Spleen (tissue), 7 donors: ENCODE measurements at regions not wholly inside any gene's neighbourhood (a gene's known extent, or its start where the extent isn't known, plus 50 kb on each side); places are given as distances from the start of the nearest gene placed in this dataset.

Source experiments
- CTCF ChIP-seq, 11 experiments: fragments of 200-600 bp in 7 of 11; fragments of 450-650 bp in 4 of 11; sonication (generic) in 4 of 11; IDR thresholded peaks in 8 of 11; conservative IDR thresholded peaks in 3 of 11; 1 replicate in 7 of 11; 2 replicates in 4 of 11; pipeline versions ENCODE4 v1.4.0 to v1.8.0; 2016 to 2021; ENCODE audit warnings: antibody characterized with exemption in 11 of 11, inconsistent platforms in 4 of 11, mild to moderate bottlenecking in 1 of 11
- POLR2A ChIP-seq, 3 donors: fragments of 450-650 bp; IDR thresholded peaks; one replicate each; pipeline ENCODE4 v1.5.1; 2017; ENCODE audit warnings: antibody characterized with exemption in 3 of 3, mild to moderate bottlenecking in 1 of 3
- POLR2AphosphoS5 ChIP-seq, 3 donors: sonication (generic); formaldehyde crosslinking; IDR thresholded peaks; one replicate each; pipeline ENCODE4 v1.5.1; 2017; ENCODE audit warnings: antibody characterized with exemption in 3 of 3
- donor health status: DM: no; HTN: no; CAD: no; lungs with moderate emphysema.
- donor health status: DM: no; HTN: no; CAD: no.
- donor health status: DM: no; HTN: no; CAD: no.

DNA sequence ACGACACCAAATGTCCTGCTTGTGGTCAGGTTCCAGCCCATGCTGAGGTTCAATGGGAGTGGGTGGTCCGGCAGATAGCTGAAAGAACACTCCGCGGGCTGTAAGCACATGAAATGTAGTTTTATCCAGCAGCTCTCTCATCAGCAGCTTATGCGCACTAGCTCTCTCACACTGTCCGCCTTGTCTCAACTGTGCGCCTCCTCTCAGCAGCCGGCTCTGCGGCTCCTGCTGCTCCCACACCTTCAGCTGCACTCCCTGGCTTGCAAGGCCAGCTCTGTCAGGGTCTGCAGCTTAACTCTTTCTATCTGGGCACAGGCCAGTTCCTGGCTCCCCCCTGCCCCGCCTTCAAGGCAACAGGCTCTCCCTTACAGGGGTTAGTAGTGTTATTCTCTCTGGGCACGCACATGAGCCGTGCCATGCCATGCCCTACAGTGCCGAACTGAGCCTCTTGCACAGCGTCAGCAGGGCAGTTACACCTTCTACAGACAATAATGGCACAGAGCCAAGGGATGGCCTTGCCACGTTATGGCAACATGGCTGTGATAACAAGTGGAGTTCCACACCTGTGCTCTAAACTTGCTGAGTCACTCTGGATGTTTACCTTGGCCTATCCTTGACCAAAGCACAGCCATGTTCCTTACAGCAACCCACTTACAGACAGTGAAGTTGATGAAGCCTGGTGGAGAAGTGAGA lies 84.0 kb upstream of the LRFN2 start:
- no peak for TF ChIP-seq POLR2A (IDR thresholded peaks at IDR 0.05)
- no peak for TF ChIP-seq CTCF (IDR thresholded peaks at IDR 0.05 in 8 of 11, conservative IDR thresholded peaks at IDR 0.05 in 3 of 11)
- TF ChIP-seq POLR2AphosphoS5 (IDR thresholded peaks at IDR 0.05) = no peak
